HepG2 (cell line): ENCODE measurements at regions not wholly inside any gene's neighbourhood (a gene's known extent, or its start where the extent isn't known, plus 50 kb on each side); places are given as distances from the start of the nearest gene placed in this dataset.

Experiments
- ATAC-seq: fragments of 200-7000 bp; cut with Tn5 transposase; 3 replicates; pipeline ENCODE4 v1.9.1; 2020; ENCODE audit warnings: mild to moderate bottlenecking, moderate library complexity
- BruUV-seq: library from RNA; stranded (reverse); fragments of 400-500 nt; replicated peaks from 2 replicates; lab custom pipeline; 2021; lab: Mats Ljungman, UMichigan
- CTCF ChIA-PET: fragments of 300-600 bp; formaldehyde crosslinking; extraction: SDS; loops from one replicate; lab custom pipeline; 2021; ENCODE audit warnings: low total read pairs, inconsistent platforms, low intra/inter-chr PET ratio; lab: Yijun Ruan, JAX
- POLR2A ChIA-PET: fragments of 350-600 bp; sonication (Branson Sonifier 250); formaldehyde crosslinking; loops from one replicate; lab custom pipeline; 2020; ENCODE audit warnings: antibody characterized with exemption, inconsistent platforms; lab: Yijun Ruan, JAX
- DNase-seq: peaks from one replicate; pipeline ENCODE4 v3.0.0-alpha.2; 2015; ENCODE audit warnings: low spot score
- FAIRE-seq: peaks from 3 replicates; lab custom pipeline; 2011; peaks lifted over from hg19 to GRCh38; lab: Jason Lieb, UNC
- H2AFZ ChIP-seq: one replicate; pipeline ENCODE4 v1.6.1; 2011; ENCODE audit warnings: low read length, inconsistent platforms
- H3K27ac ChIP-seq: fragments of 300-600 bp; 3 replicates; pipeline ENCODE4 v1.8.0; 2011; ENCODE audit warnings: mixed run types, mild to moderate bottlenecking, mixed read lengths, low read length, inconsistent platforms; ENCODE audit not compliant: insufficient read depth; ENCODE audit errors: extremely low read length
- H3K27me3 ChIP-seq, 2 experiments: fragments of 200-600 bp in 1 of 2; 2 replicates in 1 of 2; 3 replicates in 1 of 2; pipeline versions ENCODE4 v1.6.0 to v1.8.0; 2011; ENCODE audit warnings: low read length in 2 of 2, mild to moderate bottlenecking in 2 of 2, moderate library complexity in 2 of 2, inconsistent platforms in 1 of 2; ENCODE audit not compliant: insufficient read depth in 2 of 2, control insufficient read depth in 1 of 2
- H3K36me3 ChIP-seq, 2 experiments: fragments of 200-600 bp in 1 of 2; replicated peaks in 1 of 2; 2 replicates in 1 of 2; 3 replicates in 1 of 2; pipeline versions ENCODE4 v1.5.1 to v1.8.0; 2011; ENCODE audit warnings: low read length in 2 of 2, inconsistent platforms in 1 of 2; ENCODE audit not compliant: insufficient read depth in 2 of 2, control insufficient read depth in 1 of 2
- H3K4me1 ChIP-seq: 2 replicates; pipeline ENCODE4 v1.5.1; 2012; ENCODE audit warnings: low read length, inconsistent platforms; ENCODE audit not compliant: insufficient read depth
- H3K4me2 ChIP-seq: 2 replicates; pipeline ENCODE4 v1.6.0; 2011; ENCODE audit warnings: low read depth, low read length, inconsistent platforms
- H3K4me3 ChIP-seq, 3 experiments: fragments of 200-600 bp in 1 of 3; sonication (generic), shearing (Covaris generic) in 1 of 3; replicated peaks in 1 of 3; 2 replicates each; pipeline ENCODE4 v1.5.1; 2011 to 2016; ENCODE audit warnings: low read length in 3 of 3, inconsistent platforms in 2 of 3, low read depth in 2 of 3, mild to moderate bottlenecking in 2 of 3, control low read depth in 1 of 3, mixed read lengths in 1 of 3; ENCODE audit not compliant: insufficient read depth in 1 of 3
- H3K79me2 ChIP-seq: one replicate; pipeline ENCODE4 v1.6.1; 2011; ENCODE audit warnings: low read length, inconsistent platforms; ENCODE audit not compliant: insufficient read depth
- H3K9ac ChIP-seq: 2 replicates; pipeline ENCODE4 v1.6.0; 2011; ENCODE audit warnings: mild to moderate bottlenecking, low read depth, low read length, inconsistent platforms; ENCODE audit not compliant: insufficient read depth
- H3K9me3 ChIP-seq: 2 replicates; pipeline ENCODE4 v1.5.1; 2012; ENCODE audit warnings: mild to moderate bottlenecking, low read length
- H4K20me1 ChIP-seq: 2 replicates; pipeline ENCODE4 v1.6.0; 2011; ENCODE audit warnings: inconsistent platforms, mild to moderate bottlenecking, low read length, moderate library complexity; ENCODE audit not compliant: insufficient read depth
- AKAP8 ChIP-seq: sonication (generic); formaldehyde crosslinking; IDR thresholded peaks from 2 replicates; pipeline ENCODE4 v1.5.1; 2020; ENCODE audit warnings: mild to moderate bottlenecking, missing genetic modification reagents
- ARHGAP35 ChIP-seq: sonication (generic); formaldehyde crosslinking; IDR thresholded peaks from 2 replicates; pipeline ENCODE4 v1.9.0; 2022; ENCODE audit warnings: mild to moderate bottlenecking, inconsistent platforms, moderate library complexity, missing genetic modification reagents, borderline replicate concordance
- HMG20B ChIP-seq: conservative IDR thresholded peaks from 2 replicates; pipeline ENCODE4 v1.6.1; 2016; ENCODE audit warnings: missing genetic modification reagents, missing compliant biosample characterization
- HNRNPLL ChIP-seq: fragments of 200-400 bp; formaldehyde crosslinking; IDR thresholded peaks from 2 replicates; pipeline ENCODE4 v1.6.1; 2017; ENCODE audit warnings: mild to moderate bottlenecking, low read depth, low read length; ENCODE audit not compliant: poor library complexity, severe bottlenecking
- MTF1 ChIP-seq: sonication (generic); formaldehyde crosslinking; IDR thresholded peaks from 2 replicates; pipeline ENCODE4 v1.5.0; 2020; ENCODE audit warnings: missing genetic modification reagents
- REL ChIP-seq: sonication (generic); formaldehyde crosslinking; conservative IDR thresholded peaks from 2 replicates; pipeline ENCODE4 v1.8.0; 2022; ENCODE audit warnings: mild to moderate bottlenecking, missing genetic modification reagents, moderate library complexity
- SETDB1 ChIP-seq: sonication (generic); formaldehyde crosslinking; IDR thresholded peaks from 2 replicates; pipeline ENCODE4 v1.5.1; 2020; ENCODE audit warnings: missing genetic modification reagents, mild to moderate bottlenecking, borderline replicate concordance
- SOX13 ChIP-seq, 3 experiments: fragments of 450-650 bp in 1 of 3; sonication (generic) in 1 of 3; formaldehyde crosslinking in 1 of 3; IDR thresholded peaks in 2 of 3; conservative IDR thresholded peaks in 1 of 3; 2 replicates each; pipeline versions ENCODE4 v1.5.0 to v1.6.1; 2016 to 2020; ENCODE audit warnings: antibody characterized with exemption in 1 of 3, mild to moderate bottlenecking in 1 of 3, missing compliant biosample characterization in 1 of 3, missing genetic modification reagents in 1 of 3, moderate library complexity in 1 of 3
- ZBTB44 ChIP-seq: sonication (generic); formaldehyde crosslinking; IDR thresholded peaks from 2 replicates; pipeline ENCODE4 v1.4.0; 2020; ENCODE audit warnings: missing genetic modification reagents
- ZNF251 ChIP-seq: sonication (generic); formaldehyde crosslinking; IDR thresholded peaks from 2 replicates; pipeline ENCODE4 v1.9.0; 2021; ENCODE audit warnings: mild to moderate bottlenecking, missing genetic modification reagents
- ZNF468 ChIP-seq: sonication (generic); formaldehyde crosslinking; IDR thresholded peaks from 2 replicates; pipeline ENCODE4 v1.8.0; 2022; ENCODE audit warnings: mild to moderate bottlenecking, moderate library complexity, missing genetic modification reagents
- WGBS: methylation state at CpG from one replicate; pipeline ENCODE4 v1.1.6; 2017; ENCODE audit warnings: low lambda C conversion rate; 5-methylcytosine and 5-hydroxymethylcytosine counted together
- in situ Hi-C: cut with HindIII; loops from 2 replicates; pipeline ENCODE4 v1.10.0; 2017; ENCODE audit warnings: low pct_unique_long_range_greater_than_20kb; ENCODE audit not compliant: extremely low pct_ligation_motif_present
- intact Hi-C: fragments of 100-400 bp; cut with micrococcal nuclease; formaldehyde crosslinking; loops from one replicate; pipeline ENCODE4 v1.10.0; 2022; ENCODE audit not compliant: unreplicated experiment
- TF ChIP-seq, protein P1 (sequence below): sonication (generic); formaldehyde crosslinking; IDR thresholded peaks from 2 replicates; pipeline ENCODE4 v1.9.0; 2021; ENCODE audit warnings: missing genetic modification reagents, mild to moderate bottlenecking, borderline replicate concordance
- TF ChIP-seq, protein P2 (sequence below): sonication (generic); formaldehyde crosslinking; IDR thresholded peaks from 2 replicates; pipeline ENCODE4 v1.4.0; 2020; ENCODE audit warnings: missing genetic modification reagents, mild to moderate bottlenecking, borderline replicate concordance

GRCh38 chr14:84610086-84610485 is 919.9 kb upstream of the FLRT2 start:
- H3K9ac ChIP-seq = no peak overlapping the region
- H3K79me2 ChIP-seq = no peaks in the 10 kb centered on the region
- no peaks in the 10 kb centered on the region for H3K36me3 ChIP-seq
- no peaks in the 10 kb centered on the region for H4K20me1 ChIP-seq
- ChIA-PET POLR2A (no interaction called here), CTCF (no interaction called here)
- no peak overlapping the region for H2AFZ ChIP-seq
- no peaks in the 10 kb centered on the region for H3K4me1 ChIP-seq
- BruUV-seq = no TSS peak
- intact Hi-C loops = no loop called here
- no peak for DNase-seq
- ATAC-seq = no peak
- peaks cover 56% of the 10 kb centered on the region for H3K9me3 ChIP-seq
- no peaks in the 10 kb centered on the region for H3K27me3 ChIP-seq
- in situ Hi-C loops = no loop called here
- no peak overlapping the region for H3K4me3 ChIP-seq
- no peak overlapping the region for H3K27ac ChIP-seq
- H3K4me2 ChIP-seq = no peak overlapping the region
- TF ChIP-seq, protein P1, sequence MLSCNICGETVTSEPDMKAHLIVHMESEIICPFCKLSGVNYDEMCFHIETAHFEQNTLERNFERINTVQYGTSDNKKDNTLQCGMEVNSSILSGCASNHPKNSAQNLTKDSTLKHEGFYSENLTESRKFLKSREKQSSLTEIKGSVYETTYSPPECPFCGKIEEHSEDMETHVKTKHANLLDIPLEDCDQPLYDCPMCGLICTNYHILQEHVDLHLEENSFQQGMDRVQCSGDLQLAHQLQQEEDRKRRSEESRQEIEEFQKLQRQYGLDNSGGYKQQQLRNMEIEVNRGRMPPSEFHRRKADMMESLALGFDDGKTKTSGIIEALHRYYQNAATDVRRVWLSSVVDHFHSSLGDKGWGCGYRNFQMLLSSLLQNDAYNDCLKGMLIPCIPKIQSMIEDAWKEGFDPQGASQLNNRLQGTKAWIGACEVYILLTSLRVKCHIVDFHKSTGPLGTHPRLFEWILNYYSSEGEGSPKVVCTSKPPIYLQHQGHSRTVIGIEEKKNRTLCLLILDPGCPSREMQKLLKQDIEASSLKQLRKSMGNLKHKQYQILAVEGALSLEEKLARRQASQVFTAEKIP (CRISPR knock-in tag) = no peak
- TF ChIP-seq SETDB1 (CRISPR knock-in tag) (no peak), MTF1 (no peak), ZNF468 (CRISPR knock-in tag) (no peak), REL (no peak), SOX13 (IDR thresholded peaks at IDR 0.05) (no peak), SOX13 (CRISPR knock-in tag; conservative IDR thresholded peaks at IDR 0.05 in 1 of 2, IDR thresholded peaks at IDR 0.05 in 1 of 2) (no peak), ZBTB44 (CRISPR knock-in tag) (no peak), HMG20B (CRISPR knock-in tag) (no peak), AKAP8 (CRISPR knock-in tag) (no peak), ARHGAP35 (CRISPR knock-in tag) (no peak), HNRNPLL (no peak), ZNF251 (CRISPR knock-in tag) (no peak)
- TF ChIP-seq, protein P2, sequence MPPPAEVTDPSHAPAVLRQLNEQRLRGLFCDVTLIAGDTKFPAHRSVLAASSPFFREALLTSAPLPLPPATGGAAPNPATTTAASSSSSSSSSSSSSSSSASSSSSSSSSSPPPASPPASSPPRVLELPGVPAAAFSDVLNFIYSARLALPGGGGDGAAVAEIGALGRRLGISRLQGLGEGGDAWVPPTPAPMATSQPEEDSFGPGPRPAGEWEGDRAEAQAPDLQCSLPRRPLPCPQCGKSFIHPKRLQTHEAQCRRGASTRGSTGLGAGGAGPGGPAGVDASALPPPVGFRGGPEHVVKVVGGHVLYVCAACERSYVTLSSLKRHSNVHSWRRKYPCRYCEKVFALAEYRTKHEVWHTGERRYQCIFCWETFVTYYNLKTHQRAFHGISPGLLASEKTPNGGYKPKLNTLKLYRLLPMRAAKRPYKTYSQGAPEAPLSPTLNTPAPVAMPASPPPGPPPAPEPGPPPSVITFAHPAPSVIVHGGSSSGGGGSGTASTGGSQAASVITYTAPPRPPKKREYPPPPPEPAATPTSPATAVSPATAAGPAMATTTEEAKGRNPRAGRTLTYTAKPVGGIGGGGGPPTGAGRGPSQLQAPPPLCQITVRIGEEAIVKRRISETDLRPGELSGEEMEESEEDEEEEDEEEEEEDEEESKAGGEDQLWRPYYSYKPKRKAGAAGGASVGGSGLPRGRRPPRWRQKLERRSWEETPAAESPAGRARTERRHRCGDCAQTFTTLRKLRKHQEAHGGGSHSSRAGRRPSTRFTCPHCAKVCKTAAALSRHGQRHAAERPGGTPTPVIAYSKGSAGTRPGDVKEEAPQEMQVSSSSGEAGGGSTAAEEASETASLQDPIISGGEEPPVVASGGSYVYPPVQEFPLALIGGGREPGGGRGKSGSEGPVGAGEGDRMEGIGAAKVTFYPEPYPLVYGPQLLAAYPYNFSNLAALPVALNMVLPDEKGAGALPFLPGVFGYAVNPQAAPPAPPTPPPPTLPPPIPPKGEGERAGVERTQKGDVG = no peak
- TF ChIP-seq, all 625 proteins: peak for 0
- 13% methylated on average over 2 of the region's 2 CpGs for WGBS
- FAIRE-seq = no peak
